NCI-H1417 treated with DMSO at 0.1 percent for 48 hours (cell line): ENCODE measurements at regions not wholly inside any gene's neighbourhood (a gene's known extent, or its start where the extent isn't known, plus 50 kb on each side); places are given as distances from the start of the nearest gene placed in this dataset.

Experiments
- DNase-seq: peaks from one replicate; lab custom pipeline; 2025; lab: John Stamatoyannopoulos, UW

DNA sequence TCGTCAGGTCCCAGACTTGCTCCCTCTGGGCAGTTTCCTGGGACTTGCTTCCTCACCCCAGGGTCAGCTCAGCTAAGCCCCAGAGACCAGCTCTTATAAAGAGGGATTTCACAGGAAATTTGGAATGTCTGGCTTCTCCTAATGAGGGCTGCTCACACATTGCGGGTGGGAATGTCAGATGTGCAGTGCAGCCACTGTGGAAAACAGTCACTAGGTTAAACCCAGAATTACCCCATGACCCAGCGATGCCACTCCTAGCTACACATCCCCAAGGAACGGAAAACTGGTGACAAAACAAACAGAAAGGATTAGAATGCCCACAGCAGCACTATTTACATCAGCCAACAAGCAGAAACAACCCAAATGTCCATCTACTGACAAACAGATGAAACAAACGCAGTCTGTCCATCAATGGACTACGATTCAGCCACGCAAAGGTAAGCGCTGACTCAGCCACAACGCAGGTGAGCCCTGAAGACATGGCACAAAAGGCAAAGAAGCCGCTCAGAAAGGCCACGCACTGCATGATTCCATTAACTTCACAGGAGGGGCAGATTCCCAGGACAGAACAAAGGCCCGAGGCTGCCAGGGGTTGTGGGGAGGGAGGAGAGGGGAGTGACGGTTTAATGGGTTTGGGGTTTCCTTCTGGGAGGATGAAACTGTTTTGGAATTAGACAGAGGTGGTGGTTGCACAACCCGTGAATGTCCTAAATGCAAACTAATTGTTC is 63.0 kb downstream of the NCOR2 start:
- no peak for DNase-seq

DNA sequence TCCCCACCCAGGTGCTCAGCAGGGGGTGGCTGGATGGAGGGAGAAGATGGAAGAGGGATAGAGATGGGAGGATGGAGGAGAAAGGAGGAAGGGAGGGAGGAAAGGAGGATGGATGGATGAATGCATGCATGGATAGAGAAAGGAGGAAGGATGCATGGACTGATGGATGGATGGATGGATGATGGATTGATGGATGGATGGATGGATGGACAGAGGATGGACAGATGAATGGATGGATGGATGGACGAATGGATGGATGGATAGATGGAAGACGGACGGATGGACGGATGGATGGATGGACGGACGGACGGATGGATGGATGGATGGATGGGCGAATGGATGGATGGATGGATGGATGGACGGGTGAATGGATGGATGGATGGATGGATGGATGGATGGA is 64.1 kb downstream of the NCOR2 start:
- no peak for DNase-seq

- no peak for DNase-seq
Measured at GRCh38 chr12:124502379-124502778, 65.0 kb downstream of the NCOR2 start.

DNA sequence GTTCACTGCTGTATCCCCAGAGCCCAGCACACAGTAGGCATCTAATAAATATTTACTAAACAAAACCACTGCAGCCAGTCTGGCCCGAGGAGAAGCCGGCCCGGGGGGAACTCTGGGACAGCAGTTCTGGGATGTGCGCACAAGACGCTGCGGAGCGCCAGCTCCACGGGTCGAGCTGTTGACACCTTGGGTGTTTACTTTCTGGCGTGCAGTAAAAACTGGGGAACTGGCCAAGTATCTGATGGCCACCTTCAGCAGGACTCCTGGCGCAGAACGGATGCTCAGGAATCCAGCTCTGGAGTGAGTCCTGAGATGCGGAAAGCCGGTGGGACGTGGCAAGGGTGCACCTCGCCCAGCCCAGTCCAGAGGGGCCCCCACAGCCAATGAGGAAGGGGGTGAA is 65.6 kb downstream of the NCOR2 start:
- DNase-seq = no peak

DNA sequence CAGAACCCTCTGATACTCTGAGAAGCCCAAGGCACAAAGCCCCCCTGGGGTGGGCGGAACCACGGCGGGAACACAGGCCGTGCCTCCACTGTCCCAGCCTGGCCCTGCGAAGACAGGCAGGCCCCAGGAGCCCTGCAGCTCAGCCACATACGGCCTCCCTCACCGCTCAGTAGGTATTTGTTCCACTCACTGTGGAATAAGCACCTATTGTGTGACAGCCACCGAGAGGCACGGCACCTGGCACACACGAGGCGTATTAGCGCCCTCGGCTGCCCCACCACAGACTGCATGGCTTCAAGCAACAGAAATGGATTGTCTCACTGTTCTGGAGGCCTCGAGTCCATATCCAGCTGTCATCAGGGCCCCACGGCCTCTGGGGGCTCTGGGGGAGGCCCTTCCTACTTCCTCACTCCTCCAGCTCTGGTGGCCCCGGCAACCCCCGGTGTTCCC is 66.3 kb downstream of the NCOR2 start:
- no peak for DNase-seq

- no peak for DNase-seq
Measured at GRCh38 chr12:124499898-124500244, 67.5 kb downstream of the NCOR2 start.

DNA sequence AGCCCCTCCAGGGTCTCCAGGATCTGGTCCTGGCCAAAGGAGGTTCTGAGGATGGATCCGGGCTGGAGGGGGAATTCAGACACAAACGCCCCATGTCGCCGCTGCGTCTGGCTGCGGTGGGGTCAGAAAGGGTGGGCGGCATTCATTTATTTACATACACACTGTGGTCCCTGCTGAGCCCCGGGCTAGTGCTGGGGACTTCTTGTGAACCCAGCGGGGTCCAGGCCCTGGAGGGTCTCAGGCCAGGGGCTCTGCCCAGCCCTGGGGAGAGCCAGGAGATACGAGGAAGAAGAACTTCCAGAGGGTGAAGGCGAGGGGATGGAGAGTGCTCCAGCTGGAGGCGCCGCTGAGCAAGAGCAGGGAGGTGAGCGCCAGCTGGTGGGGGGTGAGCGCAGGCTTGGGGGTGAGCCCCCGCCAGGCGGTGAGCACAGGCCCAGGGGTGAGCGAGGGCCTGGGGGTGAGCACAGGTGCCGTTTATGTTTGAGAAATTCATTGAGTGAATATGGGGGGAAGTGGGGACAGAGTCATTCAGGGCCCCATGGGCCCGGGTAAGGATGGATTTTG is 68.1 kb downstream of the NCOR2 start:
- DNase-seq = no peak

DNA sequence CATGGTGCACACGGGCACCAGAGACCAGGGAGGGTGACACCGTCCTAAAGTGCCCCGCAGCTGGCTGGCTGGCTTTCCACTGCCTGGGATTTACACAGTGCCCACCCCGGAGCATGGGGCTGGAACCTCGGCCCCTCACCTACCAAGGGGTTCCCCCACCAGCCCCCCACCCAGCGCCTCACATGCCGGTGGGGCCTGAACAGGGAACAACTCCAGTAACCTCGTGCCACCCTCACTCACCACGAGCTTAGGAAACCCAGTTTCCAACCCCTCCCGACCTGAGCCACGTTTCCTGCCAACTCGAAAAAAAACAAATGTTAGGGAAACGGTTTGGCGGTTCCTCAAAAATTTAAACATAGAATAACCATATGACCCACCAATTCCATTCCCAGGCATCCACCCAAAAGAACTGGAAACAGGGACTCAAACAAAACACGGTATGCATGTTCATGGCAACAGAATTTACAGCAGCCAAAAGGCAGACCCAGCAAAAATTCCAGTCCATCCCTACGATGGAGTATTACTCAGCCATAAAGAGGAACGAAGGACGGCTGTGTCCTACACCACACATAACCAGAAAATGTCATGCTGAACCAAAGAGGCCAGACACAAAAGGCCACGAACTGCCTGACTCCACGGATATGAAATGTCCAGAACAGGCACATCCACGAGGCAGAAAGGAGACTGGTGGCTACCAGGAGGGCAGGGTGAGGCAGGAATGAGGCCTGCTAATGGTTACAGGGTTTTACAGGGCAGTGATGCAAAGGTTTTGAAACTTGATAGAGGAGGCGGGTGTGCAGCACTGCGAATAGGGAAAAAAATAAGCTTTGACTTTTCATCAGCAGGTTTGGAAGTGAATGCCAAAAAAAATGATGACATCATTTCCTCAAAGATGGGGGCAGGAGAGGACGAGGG is 68.9 kb downstream of the NCOR2 start:
- no peak for DNase-seq

DNA sequence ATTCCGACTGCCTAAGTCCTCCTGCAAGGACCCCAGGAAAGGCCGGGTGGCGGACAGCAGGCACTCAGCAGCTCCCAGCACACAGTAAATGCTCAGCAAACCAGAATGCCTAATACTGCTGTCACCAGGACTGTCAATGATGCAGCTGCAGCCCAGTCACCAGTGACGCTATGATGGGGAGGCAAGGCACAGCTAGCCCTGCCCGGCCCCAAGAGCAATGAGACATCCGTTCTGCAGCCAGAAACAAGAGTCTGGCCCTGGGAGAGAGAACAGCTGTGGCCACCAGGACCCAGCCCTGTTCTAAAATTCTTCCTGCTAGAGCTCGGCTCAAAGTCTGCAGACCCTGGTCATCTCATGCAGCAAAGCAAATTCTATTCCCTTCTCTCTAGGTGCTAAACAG is 69.8 kb downstream of the NCOR2 start:
- no peak for DNase-seq

DNA sequence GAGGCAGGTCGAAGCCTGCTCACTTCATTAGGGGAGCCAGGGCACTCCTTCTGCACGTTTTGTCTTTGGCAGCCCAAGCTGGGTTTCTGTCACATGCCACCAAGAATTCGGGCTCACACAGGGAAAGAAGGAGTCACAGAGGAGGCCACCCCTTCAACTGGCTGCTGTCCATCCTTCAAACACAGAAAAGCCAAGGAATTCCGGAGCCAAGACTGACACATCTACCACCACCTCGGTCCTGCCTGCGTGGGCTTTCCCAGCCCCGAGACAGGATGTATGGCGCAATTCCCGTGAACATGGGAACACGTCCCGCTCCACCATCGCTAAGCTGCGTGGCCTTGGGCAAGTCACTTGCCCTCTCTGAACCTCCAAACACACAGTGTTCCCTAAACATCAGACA is 70.4 kb downstream of the NCOR2 start:
- DNase-seq = no peak

DNA sequence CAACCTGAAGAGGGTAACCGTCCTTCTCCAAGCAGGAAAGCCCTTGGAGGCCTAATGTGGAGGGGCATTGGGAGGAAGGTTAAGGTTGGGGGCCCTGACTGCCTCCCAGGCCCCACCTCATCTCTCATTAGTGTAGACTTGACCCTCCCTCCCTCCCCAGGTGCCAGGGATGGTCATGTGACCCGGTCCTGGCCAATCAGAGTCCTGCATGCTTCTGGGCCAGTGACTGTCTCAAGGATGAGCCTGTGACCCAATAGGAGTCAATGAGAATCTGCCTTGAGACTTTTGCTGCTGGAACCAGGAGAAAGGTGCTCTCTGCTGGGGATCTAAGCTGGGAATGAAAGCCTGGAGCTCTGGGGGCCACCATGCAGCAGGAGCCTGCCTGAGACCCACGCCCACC is 70.8 kb downstream of the NCOR2 start:
- DNase-seq = no peak

DNA sequence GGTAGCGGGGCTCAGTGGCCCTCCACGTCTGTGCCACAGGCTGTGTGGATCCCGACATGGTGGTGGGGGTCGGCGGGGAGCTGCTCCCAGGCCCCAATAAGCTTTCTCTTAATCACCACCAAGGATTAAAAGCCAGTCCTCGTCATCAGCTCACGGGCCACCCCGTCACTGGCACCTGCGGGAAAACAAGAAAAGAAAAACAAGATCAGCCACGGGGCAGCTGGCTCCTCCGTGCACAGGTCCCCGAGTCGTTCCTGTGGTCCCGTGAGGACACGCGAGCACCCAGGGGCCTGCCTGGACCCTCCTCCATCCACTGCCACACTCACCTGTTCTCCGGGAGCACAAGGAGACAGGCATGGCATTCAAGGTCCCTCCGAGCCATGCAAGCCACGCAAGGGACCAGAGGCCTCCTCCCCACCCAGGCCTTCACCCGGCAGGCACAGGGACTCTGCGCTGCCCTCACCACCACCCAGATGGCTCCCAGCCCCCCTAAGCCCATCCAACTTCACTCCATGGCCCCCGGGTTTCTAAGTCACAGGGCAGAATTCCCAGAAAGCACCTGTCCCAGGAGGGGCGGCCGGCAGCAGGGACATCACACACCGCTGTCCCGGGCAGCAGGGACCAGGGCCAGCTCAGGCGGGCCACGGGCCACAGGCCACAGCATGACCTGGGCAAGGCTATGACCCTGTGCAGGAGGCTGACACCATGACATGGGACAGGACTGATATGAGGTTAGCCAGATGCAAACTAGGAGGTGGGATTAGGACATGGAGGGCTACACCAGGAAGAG is 72.0 kb downstream of the NCOR2 start:
- no peak for DNase-seq

GRCh38 chr12:124494751-124495129 is 72.7 kb downstream of the NCOR2 start:
- no peak for DNase-seq

GRCh38 chr12:124493809-124494750 is 73.3 kb downstream of the NCOR2 start:
- DNase-seq = no peak

GRCh38 chr12:124492879-124493808 is 74.3 kb downstream of the NCOR2 start:
- DNase-seq = no peak

DNA sequence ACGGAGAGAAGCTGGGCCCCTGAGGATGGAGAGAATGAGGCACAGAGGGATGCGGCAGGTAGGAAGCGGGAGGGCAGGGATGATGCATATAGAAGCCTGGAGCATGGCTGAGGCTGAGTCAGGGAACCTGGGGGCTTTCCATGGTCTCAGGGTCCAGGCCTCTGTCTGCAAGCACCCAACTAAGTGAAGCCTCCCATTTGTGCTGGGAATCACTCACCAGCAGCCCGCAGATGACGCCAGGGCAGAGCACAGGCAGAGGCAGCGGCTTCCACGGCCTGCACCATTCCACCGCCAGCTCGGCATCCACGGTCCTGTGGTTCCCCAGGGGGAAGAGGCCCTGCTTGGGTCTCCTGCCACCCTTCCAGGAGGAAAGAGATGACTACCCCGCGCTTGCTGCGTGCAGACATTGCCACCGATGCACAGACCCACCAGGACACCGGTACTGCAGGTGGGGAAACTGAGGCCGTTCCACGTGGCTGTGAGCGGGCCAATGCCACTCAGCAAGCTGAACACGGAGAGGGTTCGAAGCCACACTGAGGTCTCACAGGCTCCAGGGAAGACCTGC is 75.5 kb downstream of the NCOR2 start:
- no peak for DNase-seq

- no peak for DNase-seq
Measured at GRCh38 chr12:124491310-124491709, 76.1 kb downstream of the NCOR2 start.

DNA sequence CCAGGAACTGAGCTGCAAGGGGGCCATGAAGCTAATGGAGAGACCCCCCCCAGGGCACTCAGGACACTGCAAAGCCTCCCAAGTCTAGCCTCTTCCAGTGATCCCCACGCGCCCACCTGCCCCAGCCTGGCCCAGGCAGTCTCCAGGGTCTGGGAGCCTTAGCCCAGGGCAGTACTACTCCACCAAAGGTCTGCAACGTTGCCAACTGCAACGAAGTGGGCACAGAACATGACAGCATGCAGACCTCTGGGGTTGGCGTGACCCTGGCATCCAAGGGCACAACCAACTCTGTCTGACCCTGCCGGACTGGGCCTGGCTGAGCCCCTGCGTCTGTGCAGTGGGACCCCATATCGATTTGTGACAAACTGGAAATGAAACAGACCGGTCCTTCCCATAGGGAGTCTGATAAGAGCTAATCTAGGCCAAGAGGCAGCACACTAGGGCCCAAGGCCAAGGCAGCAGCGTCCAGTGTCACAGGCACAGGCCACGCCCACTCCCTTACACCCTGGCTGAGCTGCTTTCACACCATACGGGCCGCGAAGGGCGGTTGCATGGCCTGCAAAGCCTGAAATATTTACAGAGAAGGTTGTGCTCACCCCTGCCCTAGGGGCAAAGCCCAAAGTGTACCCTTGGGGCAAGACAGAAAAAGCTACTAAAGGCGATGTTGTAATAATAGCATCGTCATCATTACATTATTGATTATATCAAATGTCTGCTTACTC is 76.7 kb downstream of the NCOR2 start:
- DNase-seq = no peak
